ENCODE measurements at regions not wholly inside any gene's neighbourhood (a gene's known extent, or its start where the extent isn't known, plus 50 kb on each side); places are given as distances from the start of the nearest gene placed in this dataset.
A peak's percentile ranks its signal among the peaks of the same experiment; 100 is the strongest.

- Histone ChIP-seq H3K9ac (ENCODE audit: insufficient read length, low read depth) (no peak overlapping the region), H3K4me3 (ENCODE audit: insufficient read length, low read depth) (no peak overlapping the region), H3K9me3 (ENCODE audit: insufficient read depth, low read length) (peaks cover 7% of the 10 kb centered on the region; the same call in 1 of the 2 replicates), H3K27me3 (ENCODE audit: insufficient read depth, insufficient read length) (peaks cover 2% of the 10 kb centered on the region), H3K36me3 (ENCODE audit: insufficient read depth, insufficient read length, low read length) (no peaks in the 10 kb centered on the region), H3K4me1 (ENCODE audit: insufficient read depth, insufficient read length) (peaks cover 7% of the 10 kb centered on the region)
- TF ChIP-seq SUZ12 (IDR thresholded peaks at IDR 0.05; ENCODE audit: extremely low read depth, insufficient read depth, insufficient read length) (no peak), YY1 (IDR thresholded peaks at IDR 0.05; ENCODE audit: insufficient read depth, insufficient read length) (no peak), ZNF274 (IDR thresholded peaks at IDR 0.05; ENCODE audit: low read depth, low read length) (no peak)
- DNase-seq (ENCODE audit: low read depth, low spot score) = no peak
Observed at GRCh38 chr12:124693111-124693723, 125.8 kb upstream of the NCOR2 start.

DNA sequence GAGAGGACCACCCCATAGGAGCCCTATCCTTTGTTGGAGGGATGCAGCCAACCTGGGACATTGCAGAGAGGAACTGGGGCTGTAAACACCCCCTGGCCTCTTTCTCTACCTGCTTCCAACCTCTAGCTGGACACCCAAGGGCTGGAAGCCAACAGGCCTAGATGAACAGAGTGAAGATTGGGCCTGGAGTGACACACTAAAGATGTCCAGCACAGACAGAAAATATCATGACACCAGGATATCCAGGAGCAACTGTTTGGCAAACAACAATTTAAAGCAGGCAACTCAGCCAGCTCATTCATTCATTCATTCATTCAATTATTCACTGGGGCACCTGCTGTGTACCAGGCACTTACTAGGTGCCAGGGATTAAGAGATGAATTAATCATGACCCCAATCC, 125.0 kb upstream of the NCOR2 start:
- peaks cover 7% of the 10 kb centered on the region; the same call in 1 of the 2 replicates for H3K9me3 ChIP-seq (ENCODE audit: insufficient read depth, low read length)
- TF ChIP-seq ZNF274 (IDR thresholded peaks at IDR 0.05; ENCODE audit: low read depth, low read length) (no peak), YY1 (IDR thresholded peaks at IDR 0.05; ENCODE audit: insufficient read depth, insufficient read length) (no peak), SUZ12 (IDR thresholded peaks at IDR 0.05; ENCODE audit: extremely low read depth, insufficient read depth, insufficient read length) (no peak)
- no peak overlapping the region for H3K9ac ChIP-seq (ENCODE audit: insufficient read length, low read depth)
- no peaks in the 10 kb centered on the region for H3K36me3 ChIP-seq (ENCODE audit: insufficient read depth, insufficient read length, low read length)
- H3K27me3 ChIP-seq (ENCODE audit: insufficient read depth, insufficient read length) = peaks cover 2% of the 10 kb centered on the region
- no peak for DNase-seq (ENCODE audit: low read depth, low spot score)
- no peak overlapping the region for H3K4me3 ChIP-seq (ENCODE audit: insufficient read length, low read depth)
- peaks cover 13% of the 10 kb centered on the region for H3K4me1 ChIP-seq (ENCODE audit: insufficient read depth, insufficient read length)

- Histone ChIP-seq H3K36me3 (ENCODE audit: insufficient read depth, insufficient read length, low read length) (no peaks in the 10 kb centered on the region), H3K27me3 (ENCODE audit: insufficient read depth, insufficient read length) (peaks cover 2% of the 10 kb centered on the region), H3K9me3 (ENCODE audit: insufficient read depth, low read length) (peaks cover 11% of the 10 kb centered on the region; the same call in 1 of the 2 replicates), H3K9ac (ENCODE audit: insufficient read length, low read depth) (no peak overlapping the region), H3K4me3 (ENCODE audit: insufficient read length, low read depth) (no peak overlapping the region), H3K4me1 (ENCODE audit: insufficient read depth, insufficient read length) (peaks cover 13% of the 10 kb centered on the region)
- DNase-seq (ENCODE audit: low read depth, low spot score) = no peak
- TF ChIP-seq YY1 (IDR thresholded peaks at IDR 0.05; ENCODE audit: insufficient read depth, insufficient read length) (no peak), SUZ12 (IDR thresholded peaks at IDR 0.05; ENCODE audit: extremely low read depth, insufficient read depth, insufficient read length) (no peak), ZNF274 (IDR thresholded peaks at IDR 0.05; ENCODE audit: low read depth, low read length) (no peak)
Observed at GRCh38 chr12:124691429-124691828, 124.0 kb upstream of the NCOR2 start.

- Histone ChIP-seq H3K36me3 (ENCODE audit: insufficient read depth, insufficient read length, low read length) (no peaks in the 10 kb centered on the region), H3K9me3 (ENCODE audit: insufficient read depth, low read length) (peaks cover 14% of the 10 kb centered on the region; the same call in 1 of the 2 replicates), H3K9ac (ENCODE audit: insufficient read length, low read depth) (no peak overlapping the region), H3K4me1 (ENCODE audit: insufficient read depth, insufficient read length) (peaks cover 21% of the 10 kb centered on the region), H3K27me3 (ENCODE audit: insufficient read depth, insufficient read length) (peaks cover 2% of the 10 kb centered on the region), H3K4me3 (ENCODE audit: insufficient read length, low read depth) (no peak overlapping the region)
- TF ChIP-seq YY1 (IDR thresholded peaks at IDR 0.05; ENCODE audit: insufficient read depth, insufficient read length) = no peak
- TF ChIP-seq ZNF274 (IDR thresholded peaks at IDR 0.05; ENCODE audit: low read depth, low read length) = no peak
- TF ChIP-seq SUZ12 (IDR thresholded peaks at IDR 0.05; ENCODE audit: extremely low read depth, insufficient read depth, insufficient read length) = no peak
- no peak for DNase-seq (ENCODE audit: low read depth, low spot score)
Observed at GRCh38 chr12:124689631-124690030, 122.2 kb upstream of the NCOR2 start.

DNA sequence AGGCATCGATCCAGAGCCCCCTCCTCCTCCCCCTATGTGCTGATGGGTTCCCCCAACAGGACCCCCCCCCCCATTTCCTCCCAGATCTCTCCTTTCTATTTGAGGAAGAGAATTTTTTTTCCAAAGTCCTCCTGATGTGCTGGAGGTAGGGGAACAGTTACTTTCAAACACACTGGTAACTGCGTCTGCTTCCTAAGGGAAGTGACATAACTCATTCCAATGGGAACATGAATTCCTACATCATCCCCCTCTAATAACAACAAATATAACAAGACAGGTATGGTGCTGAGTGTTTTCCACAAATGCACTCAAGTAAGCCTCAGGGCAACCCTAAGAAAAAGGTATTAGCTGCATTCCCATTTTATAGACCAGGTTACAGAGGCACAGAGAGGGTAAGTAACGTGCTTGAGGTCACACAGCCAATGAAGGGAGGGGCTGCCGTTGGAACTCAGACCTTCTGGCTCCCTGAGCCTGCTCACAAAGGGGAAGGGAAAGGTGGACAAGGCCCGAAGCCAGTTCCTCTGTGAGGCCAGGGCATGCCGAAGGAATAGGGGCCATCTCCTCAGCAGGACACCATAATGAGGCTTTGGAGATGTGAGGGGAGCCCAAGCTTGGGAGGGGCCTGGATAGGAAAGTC, 121.1 kb upstream of the NCOR2 start:
- Histone ChIP-seq H3K27me3 (ENCODE audit: insufficient read depth, insufficient read length) (peaks cover 2% of the 10 kb centered on the region), H3K4me3 (ENCODE audit: insufficient read length, low read depth) (no peak overlapping the region), H3K9me3 (ENCODE audit: insufficient read depth, low read length) (peaks cover 14% of the 10 kb centered on the region; the same call in 1 of the 2 replicates), H3K9ac (ENCODE audit: insufficient read length, low read depth) (peak overlapping the region; percentile 53), H3K36me3 (ENCODE audit: insufficient read depth, insufficient read length, low read length) (no peaks in the 10 kb centered on the region), H3K4me1 (ENCODE audit: insufficient read depth, insufficient read length) (peaks cover 20% of the 10 kb centered on the region)
- no peak for TF ChIP-seq SUZ12 (IDR thresholded peaks at IDR 0.05; ENCODE audit: extremely low read depth, insufficient read depth, insufficient read length)
- no peak for TF ChIP-seq YY1 (IDR thresholded peaks at IDR 0.05; ENCODE audit: insufficient read depth, insufficient read length)
- TF ChIP-seq ZNF274 (IDR thresholded peaks at IDR 0.05; ENCODE audit: low read depth, low read length) = no peak
- no peak for DNase-seq (ENCODE audit: low read depth, low spot score)

DNA sequence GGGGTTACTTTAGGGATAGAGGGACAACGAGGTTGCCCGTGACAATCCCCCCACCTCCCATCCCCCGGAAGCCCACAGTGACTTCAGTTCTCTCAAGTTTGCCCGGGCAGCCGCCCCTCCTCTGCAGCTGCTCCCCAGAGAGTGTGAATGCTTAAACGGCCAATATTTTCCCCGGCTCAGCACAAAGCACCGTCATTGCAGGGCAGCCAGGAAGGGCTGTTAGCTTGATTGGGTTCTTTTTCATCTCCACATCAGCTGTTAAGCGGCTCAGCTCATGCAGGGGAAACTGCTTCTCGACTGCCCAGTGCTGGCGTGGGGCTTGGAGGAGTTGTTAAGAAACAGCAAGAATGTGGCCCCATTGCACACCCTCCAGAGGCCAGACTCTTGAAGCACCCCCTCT, 120.5 kb upstream of the NCOR2 start:
- no peak for TF ChIP-seq ZNF274 (IDR thresholded peaks at IDR 0.05; ENCODE audit: low read depth, low read length)
- TF ChIP-seq YY1 (IDR thresholded peaks at IDR 0.05; ENCODE audit: insufficient read depth, insufficient read length) = no peak
- no peak for TF ChIP-seq SUZ12 (IDR thresholded peaks at IDR 0.05; ENCODE audit: extremely low read depth, insufficient read depth, insufficient read length)
- Histone ChIP-seq H3K4me3 (ENCODE audit: insufficient read length, low read depth) (no peak overlapping the region), H3K36me3 (ENCODE audit: insufficient read depth, insufficient read length, low read length) (no peaks in the 10 kb centered on the region), H3K27me3 (ENCODE audit: insufficient read depth, insufficient read length) (peaks cover 2% of the 10 kb centered on the region), H3K9ac (ENCODE audit: insufficient read length, low read depth) (peak overlapping the region; percentile 53), H3K4me1 (ENCODE audit: insufficient read depth, insufficient read length) (peaks cover 21% of the 10 kb centered on the region), H3K9me3 (ENCODE audit: insufficient read depth, low read length) (peaks cover 14% of the 10 kb centered on the region; the same call in 1 of the 2 replicates)
- DNase-seq (ENCODE audit: low read depth, low spot score) = no peak

GRCh38 chr12:124687174-124687902, 119.9 kb upstream of the NCOR2 start:
- Histone ChIP-seq H3K4me3 (ENCODE audit: insufficient read length, low read depth) (no peak overlapping the region), H3K27me3 (ENCODE audit: insufficient read depth, insufficient read length) (peaks cover 2% of the 10 kb centered on the region), H3K9ac (ENCODE audit: insufficient read length, low read depth) (peak overlapping the region; percentile 47), H3K4me1 (ENCODE audit: insufficient read depth, insufficient read length) (peaks cover 27% of the 10 kb centered on the region), H3K9me3 (ENCODE audit: insufficient read depth, low read length) (peaks cover 10% of the 10 kb centered on the region; the same call in 1 of the 2 replicates), H3K36me3 (ENCODE audit: insufficient read depth, insufficient read length, low read length) (no peaks in the 10 kb centered on the region)
- no peak for TF ChIP-seq SUZ12 (IDR thresholded peaks at IDR 0.05; ENCODE audit: extremely low read depth, insufficient read depth, insufficient read length)
- no peak for TF ChIP-seq ZNF274 (IDR thresholded peaks at IDR 0.05; ENCODE audit: low read depth, low read length)
- no peak for TF ChIP-seq YY1 (IDR thresholded peaks at IDR 0.05; ENCODE audit: insufficient read depth, insufficient read length)
- no peak for DNase-seq (ENCODE audit: low read depth, low spot score)
